ENCODE measurements at regions not wholly inside any gene's neighbourhood (a gene's known extent, or its start where the extent isn't known, plus 50 kb on each side); places are given as distances from the start of the nearest gene placed in this dataset.
"Not testable (repeated sequence)": the region's sequence is repeated elsewhere in the genome, so short reads cannot be mapped to it uniquely, and the experiment has no call there.

DNA sequence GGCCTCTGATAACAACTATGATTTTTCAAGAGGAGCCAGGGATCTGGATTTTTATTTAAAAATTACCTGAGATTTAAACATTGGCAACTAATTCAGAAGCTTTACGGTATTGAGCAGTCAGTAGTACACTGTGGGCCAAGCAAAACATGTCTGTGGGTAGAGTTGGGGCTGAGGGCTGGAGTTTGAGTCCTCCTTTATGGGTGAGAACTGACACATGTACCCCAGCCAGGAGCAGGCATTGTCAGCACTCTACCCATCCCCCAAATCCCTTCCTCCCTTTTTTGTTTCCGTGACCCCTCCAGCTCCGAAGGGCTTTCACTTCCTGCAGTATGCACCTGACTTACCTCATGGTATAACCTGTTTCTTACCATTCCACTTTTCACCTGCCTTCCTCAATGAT is 131.4 kb downstream of the SNX5 start:
- DNase-seq (ENCODE audit: low read depth in 2 of 2) = no peak

DNA sequence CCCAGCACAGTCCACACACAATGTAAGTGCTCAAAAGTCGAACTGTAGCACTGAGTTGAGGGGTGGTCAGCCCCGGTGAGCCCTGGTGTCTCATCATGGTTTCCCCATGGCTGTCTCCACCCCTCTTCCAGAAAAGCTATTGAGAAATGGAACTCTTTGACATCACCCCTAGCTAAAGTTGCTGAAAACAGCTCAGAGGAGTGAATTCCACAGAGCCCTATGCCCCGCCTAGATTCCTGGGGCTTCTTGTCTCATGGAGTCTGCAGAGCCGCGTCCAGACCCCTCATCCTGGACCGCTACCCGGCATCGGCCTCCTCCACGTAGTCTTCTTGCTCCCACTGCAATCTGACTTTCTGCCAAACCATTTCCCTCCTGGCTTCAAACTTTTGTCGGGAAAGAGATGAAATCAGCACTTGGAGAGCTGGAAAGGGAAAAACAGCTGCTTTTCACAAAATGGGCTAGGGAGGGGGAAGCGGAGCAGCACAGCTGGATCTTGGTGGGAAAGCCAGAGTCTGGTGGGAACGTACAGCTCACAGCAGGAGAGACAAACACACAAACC is 132.2 kb downstream of the SNX5 start:
- DNase-seq (ENCODE audit: low read depth in 2 of 2) = no peak

DNA sequence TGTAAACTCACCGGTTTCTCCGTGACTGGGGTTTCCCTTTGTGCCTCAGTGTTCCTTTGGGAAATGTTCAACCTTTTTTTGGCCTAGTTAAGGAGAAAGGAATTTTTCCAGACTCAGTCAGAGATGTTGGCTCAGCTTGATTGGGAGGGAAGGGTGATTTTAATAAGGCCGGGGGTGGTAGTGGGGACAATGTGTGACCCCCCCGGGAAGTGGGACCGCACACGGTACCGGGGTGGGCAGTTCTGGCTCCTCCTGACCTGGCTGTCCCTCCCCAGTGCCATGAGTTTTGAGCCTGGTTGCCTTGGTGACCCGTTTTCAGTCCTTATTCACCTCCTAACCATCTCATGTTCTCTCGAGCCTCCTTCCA is 132.7 kb downstream of the SNX5 start:
- DNase-seq (ENCODE audit: low read depth in 2 of 2) = no peak

DNA sequence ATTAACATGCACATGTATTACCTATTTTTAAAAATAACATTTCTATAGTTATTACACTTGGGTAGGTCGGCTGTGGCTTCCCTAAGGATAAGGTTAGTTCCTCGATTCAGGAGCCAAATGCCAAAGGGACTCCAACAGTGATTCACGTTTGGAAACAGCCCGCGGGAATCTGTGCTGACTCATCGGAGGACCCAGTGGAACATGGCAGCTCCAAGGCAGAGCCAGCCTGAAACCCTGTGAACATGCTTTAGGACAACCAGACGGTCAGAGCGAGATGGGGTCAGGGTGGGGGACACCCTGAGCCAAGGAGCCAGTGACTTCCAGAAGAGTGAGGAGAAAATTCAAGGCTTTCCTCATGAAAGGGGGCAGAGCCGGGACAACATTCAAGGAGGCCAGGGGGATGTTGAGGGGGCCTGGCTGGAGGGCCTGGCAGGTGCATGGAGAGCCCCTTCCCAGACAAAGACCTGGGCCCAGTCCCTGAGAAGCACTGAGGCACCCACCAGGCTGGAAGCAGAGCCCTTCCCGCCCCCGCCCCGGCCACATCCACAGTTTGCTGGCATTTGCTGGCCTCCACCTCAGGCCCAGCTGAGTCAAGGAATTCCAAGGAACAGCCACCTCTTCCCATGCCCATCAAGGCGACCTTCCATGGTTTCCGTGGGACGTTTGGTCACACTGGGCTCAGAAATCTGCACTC is 133.2 kb downstream of the SNX5 start:
- no peak for DNase-seq (ENCODE audit: low read depth in 2 of 2)

DNA sequence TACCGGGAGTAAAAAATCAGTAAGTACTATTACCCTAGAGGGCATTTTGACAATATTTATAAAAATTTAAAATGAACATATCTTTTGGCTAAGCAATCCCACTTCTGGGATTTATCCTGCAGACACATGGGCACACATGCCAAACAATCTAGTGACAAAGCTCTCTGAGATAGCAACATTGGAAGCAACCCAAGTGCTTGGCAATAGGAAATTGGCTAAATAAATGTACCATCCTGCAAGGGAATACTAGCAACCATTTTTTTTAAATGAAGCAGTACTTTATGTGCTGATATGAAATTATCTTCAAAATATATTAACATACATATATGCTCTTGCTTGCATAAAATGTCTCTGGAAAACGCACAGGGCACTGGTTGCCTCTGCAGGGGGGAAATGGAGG is 133.8 kb downstream of the SNX5 start:
- no peak for DNase-seq (ENCODE audit: low read depth in 2 of 2)

DNA sequence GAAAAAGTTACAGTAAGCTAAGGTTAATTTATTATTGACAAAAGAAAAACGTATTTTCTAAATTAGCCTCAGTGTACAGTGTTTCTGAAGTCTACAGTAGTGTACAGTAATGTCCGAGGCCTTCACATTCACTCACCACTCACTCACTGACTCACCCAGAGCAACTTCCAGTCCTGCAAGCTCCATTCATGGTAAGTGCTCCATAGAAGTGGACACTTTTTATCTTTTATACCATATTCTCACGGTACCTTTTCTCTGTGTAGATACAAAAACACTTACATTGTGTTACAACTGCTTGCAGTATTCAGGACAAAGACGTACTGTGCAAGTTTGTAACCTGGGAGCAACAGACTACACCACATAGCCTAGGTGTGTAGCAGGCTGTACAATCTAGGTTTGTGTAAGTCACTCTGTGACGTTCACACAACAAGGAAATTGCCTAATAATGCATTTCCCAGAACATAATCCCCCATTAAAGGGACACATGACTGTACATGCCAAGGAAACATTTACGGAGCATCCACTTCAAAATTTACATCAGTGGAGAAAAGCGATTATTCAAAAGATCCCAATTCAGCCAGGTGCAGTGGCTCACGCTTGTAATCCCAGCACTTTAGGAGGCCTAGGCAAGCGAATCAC is 133.4 kb downstream of the BANF2 start:
- DNase-seq (ENCODE audit: low read depth in 2 of 2) = no peak

DNA sequence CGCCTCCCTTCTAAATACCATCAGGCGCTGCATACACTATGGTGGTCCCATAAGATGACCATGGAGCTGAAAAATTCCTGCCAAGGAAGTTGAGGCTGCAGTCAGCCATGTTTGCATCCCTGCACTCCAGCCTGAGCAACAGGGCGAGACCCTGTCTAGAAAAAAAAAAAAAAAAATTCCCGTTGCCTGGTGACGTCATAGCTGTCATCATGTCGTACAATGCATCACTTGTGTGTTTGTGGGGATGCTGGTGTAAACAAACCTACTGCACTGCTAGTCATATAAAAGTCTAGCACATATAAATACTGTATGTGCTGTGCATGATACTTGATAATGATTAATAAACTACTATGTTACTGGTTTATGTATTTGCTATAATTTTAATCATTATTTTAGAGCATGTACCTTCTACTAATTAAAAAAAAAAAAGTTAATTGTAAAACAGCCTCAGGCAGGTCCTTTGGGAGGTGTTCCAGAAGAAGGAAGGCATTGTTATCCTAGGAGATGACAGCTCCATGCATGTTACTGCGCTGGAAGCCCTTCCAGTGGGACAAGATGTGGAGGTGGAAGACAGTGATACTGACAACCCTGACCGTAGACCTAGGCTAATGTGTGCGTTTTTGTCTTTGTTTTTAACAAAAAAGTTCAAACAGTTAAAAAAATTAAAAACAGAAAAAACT is 132.6 kb downstream of the BANF2 start:
- no peak for DNase-seq (ENCODE audit: low read depth in 2 of 2)

DNA sequence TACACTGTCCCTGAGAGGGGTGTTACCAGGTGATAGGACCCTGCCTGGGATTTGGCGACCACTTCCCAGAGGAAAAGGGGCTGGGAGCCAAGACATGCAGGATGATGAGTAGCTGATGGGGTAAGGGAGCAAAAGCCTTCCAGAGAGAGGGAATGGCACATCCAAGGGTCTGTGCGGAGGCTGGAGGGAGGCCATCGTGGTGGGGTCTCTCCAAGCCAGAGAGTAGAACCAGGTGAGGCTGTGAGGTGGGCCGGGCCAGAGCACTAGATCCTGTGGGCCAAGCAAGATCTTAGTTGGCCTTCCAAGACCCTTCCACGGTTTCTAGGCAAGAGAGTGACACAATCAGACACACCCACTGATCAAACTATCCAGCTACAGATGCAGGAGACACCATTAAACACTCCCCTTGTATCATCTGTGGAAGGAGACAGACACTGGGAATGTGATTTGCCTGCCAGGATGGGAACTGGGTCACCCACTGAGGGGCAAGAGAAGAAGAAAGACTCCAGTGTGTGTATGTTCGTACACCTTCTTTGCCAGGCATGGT is 128.9 kb downstream of the BANF2 start:
- no peak for DNase-seq (ENCODE audit: low read depth in 2 of 2)

DNA sequence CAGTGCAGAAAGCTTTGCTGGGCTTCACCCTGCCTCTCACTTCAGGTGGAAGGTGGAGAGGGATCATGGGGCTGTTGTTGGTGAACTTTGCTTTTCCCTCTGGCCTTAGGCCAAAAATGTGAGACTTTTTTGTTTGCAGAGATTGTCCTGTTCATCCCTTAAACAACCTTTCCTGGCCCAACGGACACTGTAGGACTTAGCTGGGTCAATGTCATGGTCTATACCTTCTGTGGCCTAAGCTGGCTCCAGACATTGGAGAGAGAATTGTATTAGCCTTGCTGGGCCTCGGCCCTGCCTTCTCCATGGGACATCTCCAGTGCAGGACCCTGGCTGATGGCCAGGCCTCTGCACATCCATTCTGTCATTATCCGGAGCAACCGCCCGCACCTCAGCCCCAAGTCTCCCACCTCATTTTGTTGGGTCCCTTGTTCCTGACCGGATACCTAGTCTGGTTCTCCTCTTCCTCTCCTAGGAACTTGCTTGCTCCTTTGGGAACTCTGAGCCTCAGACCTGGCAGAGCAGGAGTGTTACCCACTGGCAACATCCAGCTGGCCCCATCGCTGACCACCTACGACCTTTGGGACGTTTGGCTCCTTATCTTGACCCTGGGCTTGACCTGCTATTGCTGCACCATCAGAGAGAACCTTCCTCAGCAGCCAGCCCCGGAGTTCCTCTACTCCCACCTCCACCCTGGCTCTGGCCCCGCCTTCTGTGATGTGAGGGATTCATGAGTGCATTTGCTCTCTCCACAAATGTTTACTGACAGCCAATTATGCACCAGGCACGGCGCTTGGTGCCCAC is 128.2 kb downstream of the BANF2 start:
- DNase-seq (ENCODE audit: low read depth in 2 of 2) = no peak

DNA sequence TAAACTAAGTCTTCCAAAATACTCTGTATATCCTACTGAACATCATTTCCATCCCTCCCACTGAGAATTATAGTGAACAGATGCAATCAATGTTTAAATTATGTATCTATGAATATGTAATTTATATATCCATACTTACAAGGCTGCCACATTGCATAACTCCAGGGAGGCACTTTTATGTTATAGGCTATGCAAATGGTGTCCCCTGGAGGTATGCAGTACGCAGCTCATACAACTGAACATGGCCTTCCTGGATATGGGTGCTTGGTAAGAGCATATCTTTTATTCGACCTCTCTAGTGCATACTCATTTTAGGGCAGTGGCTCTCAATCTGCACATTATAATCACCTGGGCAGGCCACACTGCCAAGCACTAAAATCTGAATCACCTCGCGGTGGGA is 127.3 kb downstream of the BANF2 start:
- no peak for DNase-seq (ENCODE audit: low read depth in 2 of 2)

DNA sequence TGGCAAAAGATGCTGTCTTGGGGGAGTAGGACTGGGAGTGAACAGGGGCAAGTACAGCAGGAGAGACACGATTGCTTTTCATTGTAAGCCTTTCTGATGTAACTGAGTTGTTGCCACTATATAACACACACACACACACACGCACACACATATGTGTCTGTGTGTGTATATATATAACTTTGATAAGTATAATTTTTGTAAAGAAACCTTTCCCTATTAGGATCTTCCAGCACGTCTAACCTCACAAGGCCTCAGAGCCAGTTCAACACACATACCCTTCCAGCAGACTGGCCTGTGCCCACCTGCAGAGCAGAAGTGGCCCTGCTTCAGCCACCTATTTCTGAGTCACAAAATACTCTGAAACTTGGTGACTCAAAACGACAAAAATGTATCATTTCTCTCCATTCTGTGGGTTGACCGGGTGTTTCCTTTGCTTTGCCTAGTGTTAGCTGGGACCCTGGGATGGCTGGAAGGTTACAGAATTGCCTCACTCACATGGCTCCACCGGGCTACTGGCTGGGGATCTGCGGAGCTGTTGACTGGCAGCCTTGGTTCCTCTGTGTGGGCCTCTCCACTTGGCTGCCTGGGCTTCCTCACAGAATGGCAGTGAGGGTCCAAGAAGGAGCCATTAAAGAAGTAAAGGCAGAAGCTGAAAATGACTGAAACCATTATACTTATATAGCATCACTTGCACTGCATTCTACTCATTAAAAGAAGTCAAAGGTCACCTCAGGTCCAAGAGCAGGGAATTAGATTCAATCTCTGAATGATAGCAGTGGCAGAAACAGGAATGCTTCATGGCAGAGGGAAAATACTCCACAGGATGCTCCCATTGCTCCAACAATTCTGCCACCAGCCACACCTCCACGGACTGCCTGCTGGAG is 126.4 kb downstream of the BANF2 start:
- DNase-seq (ENCODE audit: low read depth in 2 of 2) = no peak

DNA sequence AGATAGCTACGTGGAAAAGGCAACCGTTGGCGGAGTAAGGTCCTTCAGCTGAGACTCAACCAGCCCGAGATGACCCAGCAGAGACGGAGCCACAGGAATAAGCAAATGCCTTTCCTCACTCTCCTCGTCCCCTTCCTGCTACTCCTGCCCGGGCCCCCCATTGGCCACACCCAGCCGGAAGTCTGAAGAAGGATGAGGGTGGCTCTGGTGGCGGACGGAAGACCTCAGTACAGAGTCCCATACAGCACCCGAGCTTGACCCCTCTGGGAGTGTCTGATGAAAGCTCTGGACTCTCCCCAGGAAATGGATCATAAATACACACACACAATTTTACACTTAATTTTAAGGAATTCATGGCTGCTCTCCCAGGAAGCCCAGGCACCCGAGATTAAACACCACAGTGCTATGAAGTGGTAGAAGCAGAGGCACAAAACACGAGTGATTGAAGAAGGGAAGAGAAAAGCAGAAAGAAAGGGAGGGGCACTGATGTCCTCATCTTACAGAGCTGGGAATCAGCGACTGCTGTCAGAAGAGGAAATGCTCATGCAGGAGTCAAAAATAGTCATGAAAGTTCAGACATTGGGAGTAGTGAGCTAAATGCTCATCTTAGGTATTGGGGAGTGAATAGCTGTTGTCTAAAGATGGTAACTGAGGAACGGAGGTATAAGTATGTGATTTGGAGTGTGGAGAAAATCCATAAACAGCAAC is 125.6 kb downstream of the BANF2 start:
- DNase-seq (ENCODE audit: low read depth in 2 of 2) = no peak

DNA sequence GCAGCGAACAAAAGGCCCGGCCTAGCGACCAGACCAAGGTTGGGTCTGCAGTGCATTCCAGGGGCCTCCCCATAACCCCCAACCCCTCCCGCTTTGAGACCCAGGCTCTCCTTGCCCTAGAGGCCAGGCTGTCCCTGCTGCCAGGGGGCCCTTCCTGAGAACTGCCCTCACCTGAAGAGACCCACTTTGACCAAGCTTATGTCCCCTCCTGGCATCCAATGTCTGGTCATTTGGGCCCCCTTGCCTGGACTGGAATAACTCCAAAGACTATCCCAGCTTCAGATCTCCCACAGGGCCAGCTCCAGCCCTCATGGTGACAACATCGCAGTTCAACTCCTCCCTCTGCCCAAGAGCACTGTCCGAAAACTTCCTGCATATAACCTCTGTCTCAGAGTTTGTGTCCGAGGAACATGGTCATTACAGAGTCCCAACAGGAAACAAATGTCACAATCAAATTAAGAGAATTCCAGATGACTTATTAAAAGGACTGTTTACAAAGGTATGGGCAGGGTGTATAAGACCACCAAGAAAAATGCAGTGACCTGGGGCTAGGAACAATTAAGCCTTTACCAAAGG is 125.0 kb downstream of the BANF2 start:
- no peak for DNase-seq (ENCODE audit: low read depth in 2 of 2)

DNA sequence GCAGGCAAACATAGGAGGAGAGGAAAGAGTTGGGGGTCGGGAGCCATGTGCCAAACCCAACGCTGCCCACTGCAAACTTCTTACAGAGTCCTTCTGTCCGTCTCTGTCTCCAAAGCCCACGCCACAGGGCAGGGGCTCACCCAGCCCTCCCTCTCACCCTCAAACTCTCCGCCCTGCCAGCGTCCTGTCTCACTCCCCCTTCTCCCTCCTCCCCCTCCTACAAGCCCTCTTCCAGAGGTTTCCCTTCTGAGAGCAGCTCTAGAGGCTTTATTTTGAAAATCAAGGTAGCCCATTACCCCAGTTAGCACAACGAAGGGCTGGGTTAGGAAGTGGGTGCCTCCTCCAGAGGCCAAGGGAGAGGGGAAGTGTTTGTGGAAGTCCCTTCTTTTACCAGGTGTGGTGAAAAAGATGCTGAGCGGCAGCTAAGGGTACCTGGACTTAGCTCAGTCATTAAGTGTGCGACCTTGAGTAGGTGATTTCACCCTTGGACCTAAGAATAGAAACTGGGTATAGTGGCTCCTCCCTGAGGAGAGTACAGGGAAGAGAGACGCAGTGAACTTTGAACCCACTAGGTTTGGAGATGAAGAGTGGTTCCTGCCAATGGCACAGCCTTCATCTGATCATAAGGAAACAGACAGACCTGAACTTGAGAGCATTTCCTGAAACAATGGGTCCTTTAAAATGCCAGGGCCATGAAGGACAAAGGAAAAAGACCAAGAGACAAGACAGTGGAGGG is 123.8 kb downstream of the BANF2 start:
- no peak for DNase-seq (ENCODE audit: low read depth in 2 of 2)

DNA sequence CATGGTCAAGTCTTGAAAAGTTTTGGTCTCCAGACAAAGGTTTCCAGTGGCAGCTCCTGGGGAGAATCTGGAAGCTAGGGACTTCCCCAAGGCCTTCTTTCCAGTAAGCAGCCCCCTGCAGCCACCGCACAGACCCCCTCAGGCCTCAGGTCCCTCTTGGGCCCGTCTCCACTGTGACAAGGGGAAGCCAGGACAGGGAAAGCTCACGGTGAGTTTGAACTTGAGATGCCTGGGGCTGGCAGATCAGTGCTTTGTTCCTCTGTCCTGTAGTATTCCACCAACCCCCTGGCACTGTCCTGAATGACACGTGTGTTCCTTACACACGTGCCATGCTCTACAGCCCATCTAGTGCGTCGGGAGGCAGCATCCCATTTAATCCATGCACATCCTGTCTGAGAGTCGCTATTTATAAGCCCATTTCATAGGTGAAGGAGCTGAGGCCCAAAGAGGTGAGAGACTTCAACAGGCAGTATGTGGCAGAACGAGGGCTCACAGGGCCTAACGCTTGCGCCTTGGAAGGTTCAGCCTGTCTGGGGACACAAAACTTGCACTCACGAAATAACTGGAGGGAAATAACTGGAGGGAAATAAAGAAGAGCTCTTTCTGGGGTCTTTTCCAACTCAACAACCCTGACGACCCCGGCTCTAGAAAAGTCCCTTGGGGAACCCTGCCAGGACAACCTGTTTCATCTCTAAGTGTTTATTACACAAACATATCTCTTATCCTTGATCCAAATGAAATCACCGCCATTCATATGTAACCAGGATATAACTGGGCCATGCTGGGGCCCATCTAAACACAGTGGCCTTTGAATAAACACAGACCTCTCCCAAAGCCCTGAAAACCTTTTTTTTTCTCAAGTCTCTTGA is 123.0 kb downstream of the BANF2 start:
- DNase-seq (ENCODE audit: low read depth in 2 of 2) = no peak

DNA sequence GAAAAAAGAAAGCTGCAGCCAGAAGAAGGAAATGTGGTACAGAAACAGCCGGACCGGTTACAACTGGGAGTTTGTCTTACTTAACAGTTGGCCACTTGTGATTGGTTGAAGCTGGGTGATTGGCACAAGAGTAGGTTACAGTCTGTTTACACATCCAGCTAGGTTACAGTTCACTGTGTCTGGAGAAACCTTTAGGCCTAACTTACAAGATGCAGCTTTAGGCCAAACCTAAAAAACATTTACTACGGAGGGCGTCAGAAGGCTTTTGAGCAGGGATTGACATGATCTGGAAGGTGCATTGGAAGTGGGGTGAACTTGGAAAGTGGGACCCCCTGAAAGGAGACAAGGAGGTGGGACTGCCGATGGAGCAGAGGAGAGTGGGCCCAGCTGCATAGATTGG is 122.3 kb downstream of the BANF2 start:
- no peak for DNase-seq (ENCODE audit: low read depth in 2 of 2)

DNA sequence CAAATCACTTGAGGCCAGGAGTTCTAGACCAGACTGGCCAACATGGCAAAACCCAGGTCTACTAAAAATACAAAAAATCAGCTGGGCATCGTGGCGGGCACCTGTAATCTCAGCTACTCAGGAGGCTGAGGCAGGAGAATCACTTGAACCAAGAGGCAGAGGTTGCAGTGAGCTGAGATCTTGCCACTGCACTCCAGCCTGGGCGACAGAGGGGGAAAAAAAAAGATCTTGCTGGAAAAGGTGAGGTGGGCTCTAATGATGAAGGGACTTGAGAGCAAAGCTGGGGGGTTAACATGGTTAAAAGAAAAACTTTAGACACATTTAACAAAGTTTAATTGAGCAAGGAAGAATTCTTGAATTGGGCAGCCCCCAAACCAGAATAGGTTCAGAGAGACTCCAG is 121.8 kb downstream of the BANF2 start:
- DNase-seq (ENCODE audit: low read depth in 2 of 2) = not testable (repeated sequence)

DNA sequence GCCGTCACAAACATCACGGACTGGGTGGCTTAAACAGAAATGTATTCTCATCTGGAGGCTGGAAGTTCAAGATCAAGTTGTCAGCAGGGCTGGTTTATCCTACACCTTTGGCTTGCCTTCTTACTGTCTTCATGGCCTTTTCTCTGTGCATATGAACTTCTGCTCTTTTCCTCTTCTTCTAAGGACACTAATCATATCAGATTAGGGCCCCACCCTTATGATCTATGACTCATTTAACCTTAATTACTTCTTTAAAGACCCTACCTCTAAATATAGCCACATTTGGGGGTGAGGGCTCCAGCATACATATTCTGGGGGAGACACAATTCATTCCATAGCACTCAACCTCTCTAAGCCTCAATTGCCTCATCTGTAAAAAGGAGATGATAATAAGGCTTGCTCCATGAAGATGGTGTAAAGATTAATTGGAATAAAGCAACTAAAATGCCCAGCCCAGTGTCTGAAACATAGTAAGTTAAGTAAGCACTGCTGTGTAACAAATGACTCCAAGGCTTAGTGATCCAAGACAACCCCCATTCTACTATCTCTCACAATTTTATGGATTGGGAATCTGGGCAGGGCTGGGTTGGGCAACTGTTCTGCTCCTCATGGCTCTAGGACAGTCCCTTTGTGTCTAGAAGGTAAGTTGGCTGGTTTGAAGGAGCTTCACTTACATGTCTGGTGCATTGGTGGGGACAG is 119.8 kb downstream of the BANF2 start:
- no peak for DNase-seq (ENCODE audit: low read depth in 2 of 2)

All from stimulated activated CD8-positive, alpha-beta memory T cell treated with anti-CD3 and anti-CD28 coated beads, Interleukin-2, amount 100 ng/mL, for 1 hour (primary cell).